ENCODE measurements at regions not wholly inside any gene's neighbourhood (a gene's known extent, or its start where the extent isn't known, plus 50 kb on each side); places are given as distances from the start of the nearest gene placed in this dataset.
"Not testable (repeated sequence)": the region's sequence is repeated elsewhere in the genome, so short reads cannot be mapped to it uniquely, and the experiment has no call there.

DNA sequence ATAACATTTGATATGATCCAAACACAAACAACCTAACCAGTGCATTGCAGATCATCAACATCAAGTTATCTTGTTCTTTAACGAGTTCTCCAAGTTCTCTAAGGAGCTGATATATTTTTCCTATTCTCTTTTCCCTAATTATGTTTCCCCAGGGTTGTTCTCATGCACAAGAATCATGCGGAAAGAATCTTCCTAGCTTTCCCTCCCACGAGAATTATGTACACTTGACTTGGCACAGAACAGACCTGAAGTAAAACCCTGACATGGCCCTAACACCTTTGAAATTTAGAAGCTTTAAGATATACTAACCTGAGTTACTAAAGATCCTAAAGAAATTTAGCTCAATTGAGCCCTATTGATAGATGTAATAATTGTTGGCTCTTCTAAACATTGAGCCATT lies 110.7 kb upstream of the FST start:
- DNase-seq: no peak

DNA sequence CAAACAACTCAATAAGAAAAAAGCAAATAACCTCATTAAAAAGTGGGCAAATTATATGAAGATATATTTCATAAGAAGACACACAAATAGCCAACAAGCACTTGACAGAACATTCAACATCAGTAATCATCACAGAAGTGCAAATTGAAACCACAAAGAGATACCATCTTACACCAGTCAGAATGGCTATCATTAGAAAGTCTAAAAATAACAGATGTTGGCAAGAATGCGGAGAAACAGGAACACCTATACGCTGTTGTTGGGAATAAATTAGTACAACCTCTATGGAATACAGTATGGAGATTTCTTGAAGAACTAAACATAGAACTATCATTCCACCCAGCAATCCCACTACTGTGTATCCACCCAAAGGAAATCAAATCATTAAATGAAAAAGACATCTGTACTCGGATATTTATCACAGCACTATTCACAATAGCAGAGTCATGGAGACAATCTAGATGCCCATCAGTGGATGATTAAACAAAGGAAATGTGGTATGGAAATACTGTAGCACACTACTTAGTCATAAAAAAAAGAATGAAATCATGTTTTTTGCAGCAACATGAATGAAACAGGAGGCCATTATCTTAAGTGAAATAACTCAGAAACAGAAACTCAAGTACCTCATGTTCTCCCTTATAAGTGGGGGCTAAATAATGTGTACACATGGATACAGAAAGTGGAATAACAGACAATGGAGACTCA lies 106.8 kb upstream of the FST start:
- peak; percentile 1 to 18 for DNase-seq

DNA sequence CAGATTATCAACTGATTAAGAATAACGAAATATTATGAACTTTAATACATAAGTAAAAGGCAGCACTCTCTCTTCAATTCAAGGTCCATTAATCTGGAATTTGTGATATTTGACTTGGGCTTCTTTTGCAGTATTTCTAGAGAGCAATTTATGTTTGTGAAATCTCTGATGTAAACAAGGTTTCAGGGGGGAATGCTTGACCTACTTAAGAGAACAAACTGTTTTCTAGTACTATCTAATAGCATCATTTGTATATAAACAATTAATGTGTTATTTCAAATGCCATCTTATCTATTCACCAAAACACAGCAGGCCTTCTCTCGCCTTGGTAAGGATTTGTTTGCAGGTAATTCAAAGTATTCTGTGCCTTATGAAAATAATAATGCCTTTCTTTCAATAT lies 103.6 kb upstream of the FST start:
- DNase-seq: no peak

DNA sequence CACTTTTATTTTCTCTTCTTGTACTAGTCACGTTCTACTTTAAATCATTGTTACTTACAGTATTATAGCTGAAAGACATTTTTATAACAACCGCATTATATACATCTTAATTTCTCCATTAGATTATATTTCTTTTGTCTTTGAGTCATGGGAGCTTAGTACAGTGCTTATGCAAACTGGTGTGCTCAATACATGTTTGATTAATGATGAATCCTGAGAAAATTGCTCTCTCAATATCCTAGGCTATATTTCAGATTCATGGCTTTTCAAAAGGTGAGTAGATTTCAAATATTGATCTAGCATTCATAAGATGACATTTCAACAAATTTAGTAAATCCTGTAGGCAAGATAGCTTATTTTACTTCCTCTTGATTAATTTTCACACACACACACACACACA lies 102.2 kb upstream of the FST start:
- no peak for DNase-seq

DNA sequence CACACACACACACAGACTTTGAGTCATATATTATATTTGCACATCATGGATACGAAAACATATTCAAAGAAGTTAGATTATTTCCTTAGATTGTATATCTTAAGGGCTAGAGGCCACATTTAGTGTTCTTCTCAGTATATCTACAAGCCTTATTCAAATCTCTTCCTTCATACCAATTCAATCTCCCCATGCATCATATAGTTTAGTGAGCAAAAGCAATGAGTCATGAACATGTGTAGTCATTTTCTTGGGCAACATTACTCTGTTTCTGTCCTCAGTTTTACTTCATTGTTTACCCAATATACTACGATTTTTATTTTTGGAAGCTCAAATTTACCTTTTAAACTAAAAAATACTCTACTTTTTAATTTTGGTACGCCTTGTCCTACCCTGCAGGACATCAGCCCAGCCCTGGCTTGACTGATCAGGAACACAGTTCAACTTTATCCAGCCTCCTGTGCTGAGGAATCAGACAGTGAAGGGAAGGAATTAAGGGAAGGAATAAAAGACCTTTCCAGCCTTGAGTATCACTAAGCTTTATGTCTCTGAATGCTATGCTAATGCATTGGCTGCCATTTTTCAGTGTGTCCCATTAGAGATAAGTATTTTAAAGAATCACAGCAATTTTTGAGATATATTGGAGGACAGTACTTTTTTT lies 101.7 kb upstream of the FST start:
- DNase-seq: no peak

DNA sequence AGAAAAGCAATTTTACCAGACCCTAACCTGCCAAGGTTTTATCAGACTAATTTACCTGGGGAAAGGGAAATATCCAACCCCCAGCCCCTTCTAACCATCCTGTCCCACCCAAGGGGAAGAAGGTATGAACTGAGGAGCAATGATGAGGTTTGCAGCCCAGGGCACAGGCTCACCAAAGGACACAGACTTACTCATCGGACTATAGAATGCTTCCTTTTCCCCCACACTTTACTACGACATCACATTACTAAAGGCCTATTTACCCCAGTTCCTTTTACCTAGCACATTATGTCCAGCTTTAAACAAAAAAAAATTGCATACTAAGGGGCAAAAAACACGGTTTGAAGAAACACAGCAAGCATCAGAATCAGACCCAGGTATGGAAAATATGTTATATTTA lies 94.1 kb upstream of the FST start:
- DNase-seq: no peak

DNA sequence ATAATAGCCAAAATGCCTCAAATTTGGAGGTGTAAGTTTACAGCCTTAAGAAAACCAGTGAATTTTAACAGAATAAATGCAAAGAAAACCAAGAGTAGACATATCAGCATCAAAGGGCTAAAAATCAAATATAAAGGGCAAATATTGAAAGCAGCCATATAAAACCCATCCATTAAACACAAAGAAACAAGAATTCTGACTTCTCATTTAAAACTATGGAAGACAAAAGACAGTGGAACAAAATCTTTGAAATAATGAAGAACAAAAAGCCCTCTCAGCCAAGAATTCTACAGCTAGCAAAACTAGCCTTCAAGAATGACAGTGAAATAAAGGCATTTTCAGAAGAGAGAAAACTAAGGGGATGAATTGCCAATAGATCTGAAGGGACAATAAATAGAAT lies 91.3 kb upstream of the FST start:
- DNase-seq: no peak

DNA sequence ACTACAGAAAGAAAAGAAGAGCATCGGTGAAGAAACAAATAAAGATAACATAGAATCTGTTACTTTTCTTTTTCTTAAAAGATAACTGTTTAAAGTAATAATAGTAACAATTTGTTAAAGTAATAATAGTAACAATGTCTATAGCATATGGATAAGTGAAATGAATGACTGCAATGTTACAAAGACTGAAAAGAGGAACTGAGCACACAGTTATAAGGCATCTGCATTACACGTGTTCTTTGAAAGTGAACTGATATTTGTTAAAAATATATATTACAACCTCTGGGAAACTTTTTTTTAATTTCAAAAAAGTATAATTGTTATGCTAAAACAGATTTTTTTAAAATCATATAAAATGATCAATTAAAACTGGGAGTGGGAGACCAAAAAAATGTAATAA lies 88.4 kb upstream of the FST start:
- DNase-seq: no peak

DNA sequence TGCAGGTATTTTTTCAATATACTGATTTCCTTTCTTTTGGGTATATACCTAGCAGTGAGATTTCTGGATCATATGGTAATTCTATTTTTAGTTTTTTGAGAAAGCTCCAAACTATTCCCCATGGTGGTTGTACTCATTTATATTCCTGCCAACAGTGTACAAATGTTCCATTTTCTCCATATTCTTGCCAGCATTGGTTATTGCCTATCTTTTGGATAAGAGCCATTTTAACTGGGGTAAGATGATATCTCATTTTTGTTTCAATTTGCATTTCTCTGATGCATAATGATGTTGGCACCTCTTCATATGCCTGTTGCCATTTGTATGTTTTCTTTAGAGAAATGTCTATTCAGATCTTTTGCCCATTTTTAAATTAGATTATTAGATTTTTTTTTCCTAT lies 85.6 kb upstream of the FST start:
- no peak for DNase-seq

DNA sequence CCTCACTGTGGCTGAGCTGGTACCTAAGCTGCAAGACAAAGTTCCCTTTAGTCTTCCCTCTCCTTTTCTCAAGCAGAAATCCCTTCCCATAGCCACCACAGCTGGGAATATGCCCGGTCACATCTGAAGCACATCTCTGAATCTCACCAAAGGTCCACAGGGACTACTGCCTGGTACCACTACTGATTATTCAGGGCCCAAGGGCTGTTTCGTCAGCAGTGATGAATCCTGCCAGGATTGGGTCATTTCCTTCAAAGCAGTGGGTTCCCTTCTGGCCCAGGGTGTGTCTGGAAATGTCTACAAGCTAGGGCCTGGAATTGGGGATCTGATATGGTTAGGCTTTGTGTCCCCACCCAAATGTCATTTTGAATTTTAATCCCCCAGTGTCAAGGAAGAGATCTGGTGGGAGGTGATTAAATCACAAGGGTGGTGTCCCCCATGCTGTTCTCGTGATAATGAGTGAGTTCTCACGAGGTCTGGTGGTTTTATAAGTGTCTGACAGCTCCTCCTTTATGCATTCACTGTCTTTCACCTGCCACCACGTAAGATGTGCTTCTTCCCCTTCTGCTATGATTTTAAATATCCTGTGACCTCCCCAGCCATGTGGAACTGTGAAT lies 83.2 kb upstream of the FST start:
- DNase-seq: no peak

DNA sequence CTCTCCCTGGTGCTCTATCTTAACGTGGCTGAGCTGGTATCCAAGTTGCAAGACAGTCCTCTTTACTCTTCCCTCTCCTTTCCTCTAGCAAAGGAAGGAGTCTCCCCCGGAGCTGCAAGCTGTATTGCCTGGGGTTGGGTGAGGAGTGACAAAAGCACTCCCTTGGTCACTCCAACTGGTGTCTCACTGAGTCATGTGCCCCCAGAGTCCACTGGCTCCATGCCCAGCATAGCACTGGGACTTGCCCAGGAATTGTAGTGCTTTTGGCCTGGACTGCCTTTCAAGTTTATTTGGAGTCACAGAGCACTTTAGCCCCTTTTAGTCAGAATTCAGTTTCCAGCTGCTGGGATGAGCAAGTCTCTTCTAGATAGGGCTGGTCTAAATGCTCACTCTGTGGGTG lies 82.6 kb upstream of the FST start:
- no peak for DNase-seq

DNA sequence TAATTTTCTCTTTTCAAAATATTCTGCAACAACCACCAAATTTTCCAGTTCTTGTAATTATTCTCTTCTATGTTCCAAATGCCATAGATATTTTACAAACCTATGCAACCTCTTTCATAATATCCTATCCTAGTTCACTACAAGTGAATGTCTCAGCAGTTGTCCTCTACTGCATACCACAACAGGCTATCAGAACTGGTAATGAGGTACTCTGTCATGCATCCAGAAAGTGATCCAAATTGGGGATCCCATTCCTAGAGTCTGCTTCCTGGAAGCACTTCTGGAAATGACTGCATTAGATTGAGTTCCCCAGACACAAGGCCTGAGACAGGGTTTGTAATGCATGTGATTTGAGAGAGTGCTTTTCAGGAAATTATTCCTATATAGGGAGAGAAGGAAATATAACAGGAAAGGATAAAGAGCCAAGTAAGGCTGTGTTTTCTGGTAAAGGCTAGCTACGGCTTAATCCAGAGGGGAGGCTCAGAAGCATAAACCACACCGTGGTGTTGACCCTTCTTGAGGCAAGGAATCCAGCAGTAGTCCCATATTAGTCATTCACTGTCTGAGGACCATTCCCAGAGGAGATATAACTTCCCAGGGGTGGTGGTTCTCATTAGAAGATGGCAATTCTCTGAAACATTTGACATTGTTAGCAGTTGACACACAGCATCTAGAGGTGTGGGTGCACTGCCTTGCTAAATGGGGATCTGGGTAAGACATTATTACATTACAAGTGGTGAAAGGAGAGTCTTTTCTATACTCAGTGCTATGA lies 80.3 kb upstream of the FST start:
- DNase-seq: no peak

DNA sequence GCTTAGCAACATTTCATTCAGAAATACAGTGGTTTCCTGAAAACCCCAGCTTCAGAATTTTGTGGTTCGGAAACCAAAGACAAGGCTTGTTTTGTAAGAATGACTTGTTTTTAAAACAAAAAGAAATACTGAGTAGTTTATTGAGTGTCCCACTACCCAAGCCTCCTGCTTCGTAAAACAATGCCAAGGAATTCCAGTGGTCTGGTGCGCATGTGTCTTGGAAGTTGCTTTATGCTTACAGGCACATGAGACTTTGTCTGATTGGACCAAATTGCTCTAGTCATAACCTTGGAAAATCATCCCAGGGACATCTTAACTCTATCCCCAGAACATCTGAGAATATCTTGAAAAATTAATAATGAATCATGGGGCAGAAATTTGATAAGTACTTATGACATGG lies 77.1 kb upstream of the FST start:
- no peak for DNase-seq

DNA sequence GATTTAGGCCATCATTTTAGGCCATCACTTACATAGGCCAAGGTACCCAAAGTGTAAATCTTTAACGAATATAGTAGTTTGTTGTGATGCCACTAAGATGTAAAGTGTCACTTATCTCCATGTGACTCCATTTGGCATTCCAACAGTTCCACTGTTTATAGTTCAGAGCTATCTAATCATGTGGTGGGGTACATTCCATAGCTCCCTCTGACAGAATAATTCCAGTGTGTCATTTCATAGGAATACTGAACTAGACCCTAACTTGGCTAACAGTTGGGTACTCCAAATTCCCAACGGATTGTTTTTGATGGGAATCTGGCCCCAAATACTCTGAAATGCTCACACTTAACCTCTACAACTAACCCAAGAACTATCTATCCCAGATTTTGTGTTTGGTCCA lies 76.7 kb upstream of the FST start:
- DNase-seq: no peak

DNA sequence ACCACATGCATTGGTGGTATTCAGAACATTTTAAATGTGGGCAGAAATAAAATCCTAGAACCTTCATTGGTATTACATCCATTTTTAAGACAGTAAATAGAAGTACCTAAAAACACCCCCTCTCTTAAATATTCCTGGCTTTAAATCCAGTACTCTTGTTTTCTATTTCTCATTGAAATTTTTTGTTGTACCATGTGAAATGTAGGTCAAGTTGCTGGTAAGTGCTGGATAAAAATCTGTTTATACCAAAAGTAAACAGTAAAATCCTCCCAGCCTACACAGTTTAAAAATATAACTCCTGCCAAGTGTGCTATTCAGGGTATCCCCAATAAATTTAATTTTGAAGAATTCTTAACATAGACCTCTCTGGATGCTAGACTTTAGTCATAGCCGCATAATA lies 75.0 kb upstream of the FST start:
- no peak for DNase-seq

DNA sequence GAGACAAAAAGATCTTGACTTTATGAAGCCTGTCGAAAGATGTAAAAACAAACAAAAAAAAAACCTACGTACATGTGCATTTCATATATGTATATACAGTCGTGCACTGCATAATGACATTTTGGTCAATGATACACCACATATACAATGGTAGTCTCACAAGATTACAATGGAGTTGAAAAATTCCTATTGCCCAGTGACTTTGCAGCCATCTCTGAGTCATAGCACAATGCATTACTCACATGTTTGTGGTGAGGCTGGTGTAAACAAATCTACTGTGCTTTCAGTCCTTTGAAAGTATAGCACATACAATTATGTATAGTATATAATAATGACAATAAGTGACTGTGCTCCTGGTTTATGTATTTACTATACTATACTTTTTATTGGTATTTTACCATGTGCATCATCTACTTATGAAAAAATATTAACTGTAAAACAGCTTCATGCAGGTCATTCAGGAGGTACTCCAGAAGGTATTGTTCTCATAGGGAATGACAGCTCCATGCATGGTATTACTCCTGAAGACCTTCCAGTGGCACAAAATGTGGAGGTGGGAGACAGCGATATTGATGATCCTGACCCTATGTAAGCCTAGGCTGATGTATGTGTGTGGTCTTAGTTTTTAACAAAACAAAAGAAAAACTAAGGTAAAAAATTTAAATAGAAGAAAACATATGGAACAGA lies 73.7 kb upstream of the FST start:
- DNase-seq: no peak

DNA sequence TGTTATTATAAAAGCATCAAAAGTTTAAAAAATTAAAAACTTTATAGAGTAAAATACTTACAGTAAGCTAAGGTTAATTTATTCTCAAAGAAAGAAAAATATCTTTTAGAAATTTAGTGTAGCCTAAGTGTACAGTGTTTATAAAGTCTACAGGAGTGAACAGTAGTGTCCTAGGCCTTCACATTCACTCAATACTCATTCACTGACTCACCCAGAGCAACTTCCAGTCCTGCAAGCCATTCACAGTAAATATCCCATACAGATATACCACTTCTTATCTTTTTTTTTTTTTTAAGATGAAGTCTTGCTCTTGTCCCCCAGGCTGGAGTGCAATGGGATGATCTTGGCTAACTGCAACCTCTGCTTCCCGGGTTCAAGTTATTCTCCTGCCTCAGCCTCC lies 73.1 kb upstream of the FST start:
- no peak for DNase-seq

DNA sequence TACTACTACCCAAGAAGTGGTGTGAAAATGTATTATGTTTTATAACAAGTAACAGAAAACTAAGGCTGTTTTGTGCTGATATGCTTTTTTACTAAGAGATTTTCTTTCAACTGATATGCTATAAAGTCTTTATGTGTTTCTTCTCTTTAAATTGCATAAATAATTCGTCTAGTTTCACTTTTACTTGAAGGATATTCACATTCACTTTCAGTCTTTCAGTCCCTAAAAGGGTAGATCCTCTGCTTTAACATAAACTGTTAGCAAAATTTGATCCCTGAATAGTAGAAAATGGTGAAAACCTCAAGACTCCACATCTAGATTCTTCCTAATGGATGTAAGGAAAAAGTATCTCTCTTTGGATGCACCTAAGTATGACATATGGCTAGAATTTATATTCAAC lies 69.0 kb upstream of the FST start:
- no peak for DNase-seq

DNA sequence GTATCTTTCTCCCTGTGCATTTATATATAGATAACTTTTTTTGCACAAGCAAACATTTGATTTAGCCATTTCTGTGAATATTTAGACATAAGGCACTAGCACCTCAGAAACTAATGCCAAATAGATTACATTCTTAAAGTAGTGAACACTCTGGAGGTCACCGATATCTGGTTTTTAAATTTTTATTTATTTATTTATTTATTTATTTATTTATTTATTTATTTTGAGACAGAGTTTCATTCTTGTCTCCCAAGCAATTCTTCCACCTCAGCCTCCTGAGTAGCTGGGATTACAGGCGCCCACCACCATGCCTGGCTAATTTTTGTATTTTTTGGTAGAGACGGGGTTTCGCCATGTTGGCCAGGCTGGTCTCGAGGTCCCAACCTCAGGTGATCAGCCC lies 67.9 kb upstream of the FST start:
- not testable (repeated sequence) for DNase-seq

DNA sequence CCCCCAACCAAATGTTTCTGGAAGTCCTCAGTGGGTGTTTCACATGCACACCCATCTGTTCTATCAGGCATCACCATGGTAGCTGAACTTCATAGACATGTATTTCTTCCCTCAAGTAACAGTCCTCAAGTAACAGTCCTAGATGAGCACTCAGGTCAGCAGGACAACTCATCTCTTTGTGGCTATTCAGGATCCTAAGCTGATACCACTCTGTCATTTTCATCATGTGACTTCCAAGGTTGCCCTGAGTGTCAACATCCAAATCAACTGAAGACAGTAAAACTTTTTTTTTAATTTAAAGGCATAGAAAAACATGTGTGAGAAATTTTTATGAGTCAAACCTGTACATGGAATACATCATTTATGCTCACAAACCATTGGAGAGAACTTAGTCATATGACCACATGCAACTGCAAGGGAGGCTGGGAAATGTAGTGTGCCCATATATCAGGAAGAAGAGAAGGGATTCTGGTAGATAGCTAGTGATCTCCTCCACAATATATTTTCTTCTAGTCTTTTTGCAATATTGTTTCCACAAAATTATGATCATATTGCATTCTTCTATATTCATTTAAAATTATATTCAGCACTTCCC lies 64.2 kb upstream of the FST start:
- no peak for DNase-seq

DNA sequence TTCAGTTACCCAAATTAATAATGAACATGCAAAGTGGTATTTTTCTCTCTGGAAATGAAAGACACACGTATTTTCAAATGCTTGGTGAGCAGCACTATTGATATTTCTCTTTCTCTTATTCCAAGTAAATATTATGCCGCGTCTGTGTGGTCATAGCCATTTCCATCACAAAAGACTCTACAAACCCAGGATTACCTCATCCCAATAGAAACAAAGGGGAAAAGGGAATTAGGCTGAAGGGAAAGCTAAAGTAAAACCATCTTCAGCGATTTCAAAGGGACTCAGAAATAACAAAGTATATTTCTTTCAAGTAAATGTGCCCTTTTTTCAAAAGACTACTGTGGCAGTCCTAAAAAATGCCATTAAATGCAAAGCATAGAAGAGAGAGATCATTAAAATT lies 62.0 kb upstream of the FST start:
- DNase-seq: no peak

DNA sequence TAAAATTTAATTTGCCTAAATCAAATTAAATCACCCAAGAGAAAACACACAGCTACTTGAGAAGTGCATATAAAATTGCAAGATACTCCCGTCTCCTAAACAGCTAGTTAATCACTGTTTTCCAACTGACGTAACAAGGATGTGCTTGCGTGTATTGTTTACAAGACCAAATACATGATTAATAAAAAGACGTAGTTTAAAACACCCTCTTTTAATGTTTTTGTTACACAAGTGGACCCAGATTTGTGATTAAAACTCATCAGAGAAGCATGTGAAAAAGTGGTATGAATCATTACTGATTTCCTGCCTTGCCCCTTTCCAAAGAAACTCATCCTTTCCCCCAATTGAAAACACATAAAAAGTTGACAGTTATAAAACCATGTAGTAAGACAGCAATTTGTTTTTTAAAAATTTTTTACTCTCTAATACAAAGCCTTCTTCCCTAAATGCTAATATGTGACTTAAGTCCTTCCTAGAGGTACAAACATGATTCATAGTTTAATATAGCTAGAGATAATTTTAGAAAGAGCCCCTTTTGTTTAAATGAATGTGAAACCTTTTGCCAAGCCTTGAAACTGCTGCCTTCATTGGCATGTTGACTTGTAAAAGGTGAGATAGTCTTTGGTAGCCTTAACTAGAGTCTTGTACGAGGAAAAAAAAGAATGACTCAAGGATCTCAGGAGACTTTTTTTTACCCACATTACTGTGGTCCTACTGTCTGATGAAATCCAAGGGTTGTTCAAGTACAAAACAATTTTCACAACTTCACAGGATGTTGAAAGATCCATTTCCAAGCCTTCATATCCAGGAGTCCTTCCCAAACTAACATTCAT lies 61.4 kb upstream of the FST start:
- DNase-seq: no peak

All from NCI-H1930 (cell line).